Right atrium auricular region (tissue), 2 donors: ENCODE measurements at regions not wholly inside any gene's neighbourhood (a gene's known extent, or its start where the extent isn't known, plus 50 kb on each side); places are given as distances from the start of the nearest gene placed in this dataset.
"Not testable (repeated sequence)": the region's sequence is repeated elsewhere in the genome, so short reads cannot be mapped to it uniquely, and the experiment has no call there.

Experiments used
- DNase-seq: peaks from one replicate; pipeline ENCODE4 v3.0.0-alpha.2; 2019; ENCODE audit warnings: low spot score
- H3K27ac ChIP-seq, 2 donors: fragments of 200-600 bp; sonication (generic); 1 replicate in 1 of 2; 2 replicates in 1 of 2; pipeline ENCODE4 v1.5.1; 2016 to 2019
- H3K27me3 ChIP-seq, 2 donors: fragments of 200-600 bp; sonication (generic); one replicate each; pipeline versions ENCODE4 v1.5.1 to v1.6.0; 2017 to 2019
- H3K36me3 ChIP-seq: fragments of 200-600 bp; sonication (generic); one replicate; pipeline ENCODE4 v1.5.1; 2016
- H3K4me1 ChIP-seq, 2 donors: fragments of 200-600 bp; sonication (generic); one replicate each; pipeline versions ENCODE4 v1.5.1 to v1.6.0; 2017 to 2019
- H3K4me3 ChIP-seq, 2 donors: fragments of 200-600 bp; sonication (generic); 1 replicate in 1 of 2; 2 replicates in 1 of 2; pipeline ENCODE4 v1.5.1; 2017 to 2019; ENCODE audit warnings: mild to moderate bottlenecking in 1 of 2, moderate library complexity in 1 of 2
- H3K9me3 ChIP-seq, 2 donors: fragments of 200-600 bp; sonication (generic); one replicate each; pipeline ENCODE4 v1.5.1; 2019
- CTCF ChIP-seq, 2 donors: fragments of 200-600 bp; sonication (generic); IDR thresholded peaks; one replicate each; pipeline ENCODE4 v1.5.1; 2019; ENCODE audit warnings: antibody characterized with exemption in 2 of 2

GRCh38 chr4:111441687-111442086 lies 703.6 kb upstream of the FAM241A start:
- no peak overlapping the region for H3K4me3 ChIP-seq
- H3K4me1 ChIP-seq: no peaks in the 10 kb centered on the region
- H3K27me3 ChIP-seq: no peaks in the 10 kb centered on the region
- no peak overlapping the region for H3K27ac ChIP-seq
- no peak for DNase-seq
- H3K9me3 ChIP-seq: no peaks in the 10 kb centered on the region
- no peak for TF ChIP-seq CTCF (IDR thresholded peaks at IDR 0.05)
- no peaks in the 10 kb centered on the region for H3K36me3 ChIP-seq

GRCh38 chr4:111444836-111445235 lies 700.4 kb upstream of the FAM241A start:
- not testable (repeated sequence) for H3K4me1 ChIP-seq, H3K27me3 ChIP-seq, H3K36me3 ChIP-seq, DNase-seq, H3K9me3 ChIP-seq, H3K27ac ChIP-seq, H3K4me3 ChIP-seq

- TF ChIP-seq CTCF (IDR thresholded peaks at IDR 0.05): no peak
Measured at GRCh38 chr4:111449657-111450056, 695.6 kb upstream of the FAM241A start.

GRCh38 chr4:111450867-111451266 lies 694.4 kb upstream of the FAM241A start:
- no peaks in the 10 kb centered on the region for H3K36me3 ChIP-seq
- H3K9me3 ChIP-seq: no peaks in the 10 kb centered on the region
- TF ChIP-seq CTCF (IDR thresholded peaks at IDR 0.05): no peak
- no peak for DNase-seq
- H3K27ac ChIP-seq: no peak overlapping the region
- no peaks in the 10 kb centered on the region for H3K27me3 ChIP-seq
- no peak overlapping the region for H3K4me3 ChIP-seq
- no peaks in the 10 kb centered on the region for H3K4me1 ChIP-seq

More at GRCh38 chr4:111449657-111450056, 695.6 kb upstream of the FAM241A start:
- no peak overlapping the region for H3K27ac ChIP-seq
- no peaks in the 10 kb centered on the region for H3K36me3 ChIP-seq
- H3K27me3 ChIP-seq: no peaks in the 10 kb centered on the region
- no peak for DNase-seq
- H3K4me3 ChIP-seq: no peak overlapping the region
- H3K9me3 ChIP-seq: no peaks in the 10 kb centered on the region
- no peaks in the 10 kb centered on the region for H3K4me1 ChIP-seq

GRCh38 chr4:111453216-111453615 lies 692.0 kb upstream of the FAM241A start:
- no peak for DNase-seq
- Histone ChIP-seq H3K4me1 (no peaks in the 10 kb centered on the region), H3K27ac (no peak overlapping the region), H3K4me3 (no peak overlapping the region), H3K9me3 (no peaks in the 10 kb centered on the region), H3K36me3 (no peaks in the 10 kb centered on the region), H3K27me3 (no peaks in the 10 kb centered on the region)
- TF ChIP-seq CTCF (IDR thresholded peaks at IDR 0.05): no peak

GRCh38 chr4:111454961-111455360 lies 690.3 kb upstream of the FAM241A start:
- no peaks in the 10 kb centered on the region for H3K27me3 ChIP-seq
- H3K27ac ChIP-seq: no peak overlapping the region
- no peaks in the 10 kb centered on the region for H3K9me3 ChIP-seq
- H3K4me1 ChIP-seq: no peaks in the 10 kb centered on the region
- TF ChIP-seq CTCF (IDR thresholded peaks at IDR 0.05): no peak
- no peak overlapping the region for H3K4me3 ChIP-seq
- DNase-seq: no peak
- no peaks in the 10 kb centered on the region for H3K36me3 ChIP-seq
